Dermis microvascular lymphatic vessel endothelial cell (primary cell): ENCODE measurements at regions not wholly inside any gene's neighbourhood (a gene's known extent, or its start where the extent isn't known, plus 50 kb on each side); places are given as distances from the start of the nearest gene placed in this dataset.
"Not testable (repeated sequence)": the region's sequence is repeated elsewhere in the genome, so short reads cannot be mapped to it uniquely, and the experiment has no call there.

ENCODE experiments used
- DNase-seq, 2 donors: peaks; one replicate each; pipeline versions ENCODE4 v3.0.0 to v3.0.0-alpha.2; 2010; ENCODE audit warnings: low read depth in 2 of 2

DNA sequence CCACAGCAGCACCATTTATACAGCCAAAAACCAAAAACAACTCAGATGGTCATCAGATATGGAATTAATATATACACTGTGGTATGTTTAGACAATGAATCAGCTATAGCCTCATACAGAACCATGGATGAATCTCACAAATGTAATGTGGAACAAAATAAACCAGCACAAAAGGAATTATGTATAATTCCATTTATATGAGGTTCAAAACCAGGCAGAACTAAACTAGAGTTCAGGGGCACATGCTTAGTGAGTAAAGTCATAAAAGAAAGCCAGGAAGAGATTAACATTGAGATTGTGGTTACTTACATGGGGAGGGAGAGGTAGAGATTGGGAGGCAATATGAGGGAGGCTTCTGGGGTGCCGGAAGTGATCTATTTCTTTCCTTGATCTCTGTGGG lies 231.1 kb downstream of the COPRS start:
- DNase-seq, result no peak

DNA sequence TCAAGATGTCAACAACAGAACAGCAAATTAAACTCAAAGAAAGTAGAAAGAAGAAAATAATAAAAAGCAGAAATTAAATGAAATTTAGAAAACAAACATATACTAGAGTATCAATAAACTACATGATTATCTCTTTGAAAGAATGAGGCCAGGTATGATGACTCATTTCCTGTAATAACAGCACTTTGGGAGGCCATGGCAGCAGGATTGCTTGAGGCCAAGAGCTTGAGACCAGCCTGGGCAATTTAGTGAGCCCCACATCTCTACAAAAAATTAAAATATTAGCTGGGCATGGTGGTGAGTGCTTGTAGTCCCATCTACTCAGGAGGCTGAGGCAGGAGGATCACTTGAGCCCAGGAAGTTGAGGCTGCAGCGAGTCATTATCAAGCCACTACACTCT lies 232.5 kb downstream of the RAB11FIP4 start:
- DNase-seq, result no peak

DNA sequence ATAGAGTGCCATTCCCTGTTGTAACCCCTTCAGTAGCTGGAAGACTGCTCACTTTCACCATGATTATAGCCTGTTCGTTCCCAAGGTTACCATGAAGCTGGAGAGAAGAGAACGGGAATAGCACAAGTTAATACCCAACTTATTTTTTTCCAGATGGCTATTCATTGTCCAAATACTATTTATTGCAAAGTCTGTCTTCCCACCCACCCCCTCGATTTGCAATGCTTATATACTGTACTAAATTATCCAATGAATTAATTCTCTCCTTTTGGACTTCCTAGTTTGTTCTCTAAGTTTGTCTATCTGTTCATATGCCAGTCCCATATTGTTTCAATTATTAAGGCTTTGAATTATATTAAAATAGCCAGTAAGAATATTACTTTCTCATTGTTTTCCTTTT lies 231.0 kb downstream of the RAB11FIP4 start:
- DNase-seq, result no peak

DNA sequence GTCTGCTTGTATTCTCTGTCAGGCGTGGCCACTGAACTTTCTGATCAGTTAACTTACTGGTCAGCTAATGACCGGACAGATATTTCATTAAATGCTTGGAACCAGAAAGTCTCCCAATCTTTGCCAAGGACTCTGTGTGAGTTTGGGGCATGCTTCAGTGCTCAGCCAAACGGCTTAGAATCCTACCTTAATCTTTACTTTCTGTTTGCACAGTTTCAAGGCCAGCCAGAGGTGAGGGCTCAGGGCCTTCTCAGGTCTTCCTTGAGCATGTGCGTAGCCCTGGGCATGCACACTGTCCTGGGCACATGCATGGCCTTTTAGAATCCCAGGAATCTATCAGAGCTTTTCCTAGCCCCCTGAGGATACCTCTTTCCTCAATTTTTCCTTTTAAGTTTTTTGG lies 230.1 kb downstream of the RAB11FIP4 start:
- no peak for DNase-seq

DNA sequence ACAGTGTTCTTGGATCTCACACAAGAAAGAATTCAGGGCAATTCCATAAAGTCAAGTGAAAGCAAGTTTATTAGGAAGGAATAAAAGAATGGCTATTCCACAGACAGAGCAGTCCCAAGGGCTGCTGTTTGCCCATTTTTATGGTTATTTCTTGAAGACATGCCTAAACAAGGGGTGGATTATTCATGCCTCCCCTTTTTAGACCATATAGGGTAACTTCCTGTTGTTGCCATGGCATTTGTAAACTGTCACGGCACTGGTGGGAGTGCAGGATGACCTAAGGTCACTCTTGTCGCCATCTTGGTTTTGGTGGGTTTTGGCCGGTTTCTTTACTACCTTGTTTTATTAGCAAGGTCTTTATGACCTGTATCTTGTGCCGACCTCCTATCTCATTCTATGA lies 219.6 kb downstream of the RAB11FIP4 start:
- DNase-seq, result not testable (repeated sequence)

DNA sequence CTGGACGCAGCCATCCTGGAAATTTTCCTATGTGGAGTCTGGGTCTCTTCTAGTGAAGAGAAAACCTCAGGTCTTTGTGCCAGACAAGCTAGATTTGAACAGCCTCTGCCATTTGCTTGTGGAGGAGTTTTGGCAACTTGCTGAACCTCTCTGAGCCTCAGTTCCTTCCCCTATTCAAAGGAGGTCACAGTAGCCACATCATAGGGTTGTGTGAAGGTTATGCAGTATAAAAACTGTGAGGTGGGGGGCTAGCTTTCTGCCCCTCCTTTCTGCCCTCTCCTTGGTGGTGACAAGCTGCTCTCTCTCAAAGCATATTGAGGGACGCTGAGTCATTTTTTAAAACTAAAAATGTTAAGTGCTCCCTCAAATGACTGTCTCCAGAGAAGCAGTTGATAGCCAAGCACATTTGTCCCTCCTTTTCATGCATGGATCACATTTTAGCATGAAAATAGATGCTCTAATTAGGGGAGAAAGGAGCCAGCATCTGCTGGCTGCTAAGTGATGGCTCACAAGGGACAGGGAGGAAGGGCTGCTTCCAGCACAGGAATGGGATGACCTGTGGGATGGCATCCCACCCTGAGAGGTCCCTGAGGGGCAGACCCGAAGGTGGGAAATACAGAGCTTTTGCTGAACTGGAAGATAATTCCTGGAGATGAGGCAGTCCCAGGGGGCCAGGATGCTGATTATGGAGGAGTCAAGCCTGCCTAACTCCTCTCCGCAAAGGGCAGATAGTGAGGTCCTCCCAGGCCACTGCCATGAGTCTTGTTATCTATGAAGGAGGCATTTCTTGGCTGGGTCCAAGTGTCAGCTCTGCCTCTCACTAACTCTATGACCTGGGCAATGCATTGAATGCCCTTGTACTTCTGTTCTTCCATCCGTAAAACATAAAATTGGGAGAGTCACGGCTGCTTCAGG lies 218.8 kb downstream of the RAB11FIP4 start:
- DNase-seq, result no peak

DNA sequence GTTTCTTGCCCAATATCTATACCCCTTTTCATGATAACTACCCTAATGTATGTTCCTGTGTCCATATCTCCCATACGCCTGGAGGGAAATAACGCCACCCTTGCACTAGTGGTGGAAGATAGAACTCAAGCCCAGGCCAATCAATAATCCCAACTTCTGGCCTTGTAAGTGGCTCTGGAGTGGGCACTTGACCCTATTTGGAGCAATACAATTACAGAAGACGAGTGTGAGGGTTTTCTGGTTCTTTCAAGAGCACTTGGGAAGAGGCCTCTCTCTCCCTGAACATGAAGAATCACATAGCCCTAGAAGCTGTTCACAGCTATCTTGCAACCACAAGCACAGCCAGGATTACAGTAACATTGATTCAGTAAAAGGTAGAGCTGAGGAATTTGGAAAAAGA lies 217.9 kb downstream of the RAB11FIP4 start:
- DNase-seq, result no peak

DNA sequence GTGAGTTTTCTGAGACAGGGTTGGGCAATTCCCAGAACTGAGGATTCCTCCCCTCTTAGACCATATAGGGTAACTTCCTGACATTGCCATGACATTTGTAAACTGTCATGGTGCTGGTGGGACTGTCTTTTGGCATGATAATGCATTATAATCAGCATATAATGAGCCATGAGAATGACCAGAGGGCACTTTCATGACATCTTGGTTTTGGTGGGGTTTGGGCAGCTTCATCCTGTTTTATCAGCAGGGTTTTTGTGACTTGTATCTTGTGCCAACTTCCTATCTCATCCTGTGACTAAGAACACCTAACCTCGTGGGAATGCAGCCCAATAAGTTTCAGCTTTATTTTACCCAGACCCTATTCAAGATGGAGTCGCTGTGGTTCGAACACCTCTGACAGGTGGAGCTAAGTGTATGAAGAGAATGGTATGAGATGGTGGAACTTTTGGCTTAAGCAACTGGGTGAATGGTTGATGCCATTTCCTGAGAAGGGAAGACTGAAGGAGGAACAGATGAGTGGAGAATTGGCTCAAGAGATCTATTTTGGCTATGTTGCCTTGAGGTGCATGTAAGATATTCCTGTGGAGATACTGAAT lies 217.3 kb downstream of the RAB11FIP4 start:
- no peak for DNase-seq

DNA sequence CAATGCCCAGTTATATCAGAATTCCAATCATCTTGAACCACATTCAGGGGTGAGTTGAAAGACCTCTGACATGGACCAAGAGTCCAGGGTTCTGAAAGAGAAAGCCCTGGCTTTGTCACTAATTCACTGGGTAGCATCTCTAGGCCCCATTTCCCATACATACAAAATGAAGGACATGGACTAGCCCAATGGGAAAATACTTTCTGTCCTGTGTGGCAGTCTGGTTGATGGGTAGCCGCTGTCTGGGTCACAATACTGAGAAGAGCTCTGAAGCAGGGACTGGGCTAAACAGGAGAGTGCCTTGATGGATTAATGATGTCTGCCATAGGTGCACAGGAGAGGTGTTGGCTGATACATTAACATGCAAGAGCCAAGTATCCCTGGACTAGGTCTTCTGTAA lies 214.3 kb downstream of the RAB11FIP4 start:
- no peak for DNase-seq

DNA sequence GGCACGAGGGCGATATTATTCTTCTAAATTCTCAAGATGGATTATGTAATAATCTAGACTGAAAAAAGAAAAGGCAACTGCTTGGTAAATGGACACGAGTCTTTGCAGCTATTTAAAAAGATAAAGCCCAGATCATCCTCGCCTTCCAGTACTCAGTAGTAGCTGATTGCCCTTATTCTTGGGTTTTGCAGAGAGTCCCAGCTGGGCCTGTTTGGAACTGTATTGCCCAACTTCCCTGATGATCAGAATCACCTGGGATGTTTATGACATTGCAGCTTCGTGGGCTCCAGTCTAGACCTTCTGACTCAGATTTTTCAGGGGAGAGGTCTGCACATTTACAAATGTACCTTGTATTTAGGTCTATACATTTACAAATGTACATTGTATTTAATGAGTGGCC lies 213.5 kb downstream of the RAB11FIP4 start:
- no peak for DNase-seq

DNA sequence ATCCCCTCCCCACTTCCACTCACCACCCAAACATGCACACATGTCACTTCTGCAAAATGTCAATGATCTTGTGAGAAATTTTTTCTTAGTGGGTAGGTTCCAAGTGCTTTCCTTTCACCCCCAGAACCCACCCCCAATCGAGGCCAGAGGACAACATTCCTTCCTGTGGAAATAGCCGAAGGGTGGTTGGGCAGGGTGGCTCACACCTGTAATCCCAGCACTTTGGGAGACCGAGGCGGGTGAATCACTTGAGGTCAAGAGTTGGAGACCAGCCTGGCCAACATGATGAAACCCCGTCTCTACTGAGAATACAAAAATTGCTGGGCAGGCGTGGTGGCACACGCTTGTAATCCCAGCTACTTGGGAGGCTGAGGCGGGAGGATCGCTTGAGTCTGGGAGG lies 208.7 kb downstream of the RAB11FIP4 start:
- DNase-seq, result not testable (repeated sequence)

DNA sequence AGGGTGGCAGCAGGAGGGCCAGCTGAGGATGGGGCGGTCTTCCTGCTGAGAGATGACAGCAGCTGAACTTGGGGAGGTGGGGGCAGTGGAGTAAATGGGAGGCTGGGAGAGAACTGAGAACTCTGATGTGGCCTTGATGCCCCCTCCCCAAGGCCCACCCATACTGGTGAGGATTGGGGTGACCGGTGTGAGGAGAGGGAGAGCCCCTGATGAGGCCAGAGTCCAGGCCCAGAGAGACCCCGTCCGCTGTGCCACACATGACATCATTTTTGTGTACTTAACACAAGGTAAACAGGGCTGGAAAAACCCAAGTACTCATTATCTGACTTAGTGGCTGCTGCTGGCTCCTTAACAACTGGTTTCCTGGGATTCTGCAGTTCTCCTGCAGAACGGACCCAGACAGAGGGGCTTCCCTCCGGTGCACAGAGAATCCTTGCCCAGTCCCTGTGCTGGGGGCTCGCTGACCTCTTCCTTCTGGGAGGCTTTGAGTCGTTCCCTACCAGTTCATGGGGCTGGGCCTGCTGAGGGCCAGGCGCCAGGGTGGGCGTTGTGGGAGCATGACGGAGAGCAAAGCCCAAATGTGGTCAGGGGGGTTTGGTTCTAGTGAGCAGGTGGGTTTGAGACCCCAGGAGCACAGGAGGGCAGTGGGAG lies 207.6 kb downstream of the RAB11FIP4 start:
- no peak for DNase-seq

DNA sequence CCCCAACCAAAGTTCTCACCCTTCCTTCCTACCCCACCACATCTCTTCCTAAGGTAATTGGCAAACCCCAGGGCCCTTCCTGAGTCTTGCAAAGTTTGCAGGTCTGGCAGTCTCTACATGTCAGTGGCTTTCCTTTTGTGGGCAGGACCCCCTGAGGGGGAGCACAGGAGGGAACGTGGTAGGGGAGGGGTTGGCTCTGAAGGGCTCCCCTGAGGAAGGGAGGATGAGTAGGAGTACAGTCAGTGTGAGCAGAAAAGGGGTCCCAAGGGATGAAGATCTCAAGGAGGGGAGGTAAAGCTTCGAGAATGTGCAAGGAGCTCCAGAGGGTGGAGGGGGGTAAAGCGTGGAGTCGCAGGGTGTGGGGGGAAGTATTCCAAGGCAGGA lies 206.9 kb downstream of the RAB11FIP4 start:
- no peak for DNase-seq

DNA sequence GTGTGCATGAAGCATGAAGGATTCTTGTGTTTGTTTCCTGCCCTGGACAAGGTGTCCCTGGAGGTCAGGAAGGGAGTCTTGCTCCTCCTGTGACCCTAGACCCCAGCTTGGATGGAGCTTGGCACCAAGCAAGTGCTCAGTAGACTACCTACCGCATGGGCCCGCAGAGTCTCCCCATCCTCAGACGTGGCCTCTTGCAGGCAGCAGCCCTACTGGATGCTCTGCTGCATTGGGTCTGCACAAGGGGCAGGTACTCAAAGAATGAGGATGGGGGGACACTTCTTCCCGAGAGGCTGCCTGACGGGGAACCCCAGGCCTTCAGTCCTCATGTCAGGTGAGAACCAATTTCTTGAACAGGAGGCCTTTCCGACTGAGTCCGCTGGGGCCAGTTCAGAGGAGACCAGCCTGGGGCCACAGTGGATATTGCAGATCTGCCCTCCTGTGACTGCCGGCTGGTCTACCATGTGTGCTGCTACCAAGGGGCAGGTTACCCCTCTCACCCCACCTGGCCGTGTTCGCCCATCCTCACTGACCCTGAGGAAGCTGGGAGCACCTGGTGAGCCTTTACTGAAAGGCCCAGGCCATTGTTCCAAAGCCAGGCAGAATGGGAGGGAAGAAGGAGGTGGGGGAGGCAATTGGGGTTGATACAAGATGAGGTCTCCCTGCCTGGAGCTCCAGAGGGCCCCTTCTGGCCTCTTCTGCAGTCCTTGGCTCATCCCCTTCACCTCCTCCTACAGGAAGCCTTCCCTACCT lies 206.3 kb downstream of the RAB11FIP4 start:
- no peak for DNase-seq

DNA sequence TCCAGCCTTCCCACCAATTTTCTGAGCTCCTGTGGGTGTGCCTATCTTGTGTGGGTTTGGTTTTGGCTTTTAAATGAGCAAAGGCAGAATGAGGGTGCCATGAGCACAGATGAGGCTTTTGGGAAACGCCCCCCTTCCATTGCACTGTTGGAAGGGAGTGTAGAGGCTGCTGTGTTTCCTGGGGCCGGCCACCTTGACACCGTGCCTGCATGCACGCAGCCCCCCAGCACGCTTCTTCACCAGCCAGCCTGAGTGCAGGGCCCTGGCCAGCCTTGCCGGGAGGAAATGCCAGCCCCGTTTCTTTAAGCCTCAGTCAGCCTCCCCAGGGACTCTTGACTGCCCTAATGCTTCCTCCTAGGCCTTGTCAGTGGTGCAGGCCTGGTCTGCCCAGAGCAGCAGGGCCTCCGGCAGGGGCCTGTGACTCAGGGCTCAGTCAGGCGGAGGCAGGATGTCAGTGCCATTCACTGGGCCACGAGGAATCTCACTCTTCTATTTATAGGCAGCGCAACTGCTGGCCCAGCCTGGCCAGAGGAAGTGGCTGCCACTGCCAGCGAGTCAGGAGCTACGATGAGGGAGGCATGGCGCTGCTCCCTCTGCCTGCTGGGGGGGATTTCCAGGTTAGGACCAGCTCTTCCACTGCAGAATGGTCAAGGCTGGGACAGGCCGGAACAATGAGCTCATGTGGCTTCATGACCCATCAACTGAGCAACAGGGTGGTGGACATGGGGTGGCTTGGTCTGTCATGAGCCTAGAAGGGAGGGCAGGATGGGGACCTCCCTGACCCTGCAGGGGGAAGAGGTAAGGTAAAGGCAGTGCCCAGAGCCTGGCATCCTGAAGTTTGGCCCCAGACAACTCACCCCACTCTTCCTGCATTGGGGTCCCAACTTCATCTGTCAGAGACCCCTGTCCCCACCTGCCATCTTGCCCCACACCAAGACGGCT lies 205.2 kb downstream of the RAB11FIP4 start:
- DNase-seq, result peak; percentile 85 to 97

DNA sequence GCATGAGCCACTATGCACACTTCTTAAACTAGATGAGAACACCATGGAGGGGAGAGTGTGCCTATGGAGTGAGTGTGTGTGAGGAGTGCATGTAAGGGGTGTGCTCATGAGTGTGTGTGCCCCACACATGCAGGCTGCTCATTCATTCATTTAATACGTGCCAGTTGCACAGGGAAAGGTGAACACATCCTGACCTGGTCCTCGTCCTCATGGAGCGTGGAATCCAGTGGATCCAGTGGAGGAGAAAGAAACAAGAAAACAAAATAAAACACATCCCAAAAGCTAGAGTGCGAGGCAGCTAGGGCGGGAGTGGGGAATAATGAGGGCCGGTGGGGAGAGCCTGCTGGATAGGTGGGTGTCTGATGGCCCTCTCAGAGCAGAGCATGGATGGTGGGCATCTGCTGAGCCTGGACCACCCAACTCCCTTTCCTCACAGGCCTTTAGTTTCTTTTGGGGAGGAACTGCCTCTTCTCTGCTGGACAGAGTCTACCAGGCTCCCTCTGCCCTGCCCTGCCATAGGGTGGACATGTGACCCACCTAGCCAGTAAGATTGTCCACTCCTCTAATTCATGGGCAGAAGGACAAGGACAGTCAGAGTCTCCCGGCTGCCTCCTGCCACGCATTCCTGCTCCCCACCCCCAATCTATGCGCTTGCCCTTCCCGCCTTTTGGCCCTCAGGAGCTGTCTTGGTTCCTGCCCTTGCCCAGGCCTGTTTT lies 204.3 kb downstream of the RAB11FIP4 start:
- DNase-seq, result peak in 1 of 2 donors; percentile 14

DNA sequence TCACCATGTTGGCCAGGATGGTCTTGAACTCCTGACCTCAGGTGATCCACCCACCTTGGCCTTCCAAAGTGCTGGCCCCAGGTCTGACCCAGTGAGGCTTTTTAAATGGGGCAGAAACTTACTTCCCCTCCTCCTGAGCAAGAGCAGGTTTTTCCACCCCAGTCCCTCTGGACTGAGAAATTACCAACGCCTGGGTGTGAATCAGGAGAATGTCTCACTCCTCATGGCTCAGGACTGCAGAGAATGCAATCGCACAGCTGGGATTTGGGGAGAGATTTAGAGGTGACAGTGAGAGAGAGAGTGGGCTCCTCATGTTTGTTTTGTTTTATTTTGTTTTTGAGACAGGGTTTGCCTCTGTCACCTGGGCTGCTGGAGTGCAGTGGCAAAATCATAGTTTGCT lies 203.6 kb downstream of the RAB11FIP4 start:
- no peak for DNase-seq

DNA sequence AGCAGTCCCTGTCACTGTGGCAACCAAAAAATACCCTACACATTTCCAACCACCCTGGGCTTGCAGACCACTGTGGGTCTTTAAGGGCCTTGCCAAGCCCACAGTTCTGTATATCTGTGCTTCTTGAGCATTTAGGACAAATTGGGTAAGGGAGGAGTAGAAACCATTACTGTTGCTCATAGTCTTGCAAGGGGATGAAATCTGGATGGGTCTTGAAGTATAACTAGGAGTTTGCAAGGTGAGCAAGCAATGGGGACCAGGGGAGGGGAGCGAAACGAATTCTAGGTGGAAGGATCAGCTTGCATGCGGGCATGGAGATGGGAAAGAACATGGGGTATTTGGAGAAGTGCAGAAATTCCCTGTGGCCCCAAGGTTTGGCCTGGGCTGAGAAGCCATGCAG lies 202.9 kb downstream of the RAB11FIP4 start:
- no peak for DNase-seq

DNA sequence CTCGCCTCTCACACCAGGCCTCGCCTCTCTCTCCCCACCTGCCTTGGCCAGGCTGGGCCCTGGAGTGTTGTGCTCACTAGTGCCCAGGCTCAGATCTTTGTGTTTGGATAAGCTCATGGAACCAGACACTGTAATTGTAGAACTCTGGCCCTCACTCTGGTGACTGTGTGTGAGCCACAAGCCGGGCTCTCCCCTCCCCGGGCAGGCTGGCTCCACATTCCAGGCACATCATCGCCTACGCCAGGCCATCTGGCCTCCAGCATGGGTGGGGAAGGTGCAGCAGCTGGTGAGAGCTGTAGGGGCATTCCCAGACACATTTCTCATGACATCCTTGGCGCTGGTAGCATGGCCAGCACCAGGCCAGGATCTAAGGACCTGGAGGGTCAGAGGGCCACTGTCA lies 202.3 kb downstream of the RAB11FIP4 start:
- no peak for DNase-seq

DNA sequence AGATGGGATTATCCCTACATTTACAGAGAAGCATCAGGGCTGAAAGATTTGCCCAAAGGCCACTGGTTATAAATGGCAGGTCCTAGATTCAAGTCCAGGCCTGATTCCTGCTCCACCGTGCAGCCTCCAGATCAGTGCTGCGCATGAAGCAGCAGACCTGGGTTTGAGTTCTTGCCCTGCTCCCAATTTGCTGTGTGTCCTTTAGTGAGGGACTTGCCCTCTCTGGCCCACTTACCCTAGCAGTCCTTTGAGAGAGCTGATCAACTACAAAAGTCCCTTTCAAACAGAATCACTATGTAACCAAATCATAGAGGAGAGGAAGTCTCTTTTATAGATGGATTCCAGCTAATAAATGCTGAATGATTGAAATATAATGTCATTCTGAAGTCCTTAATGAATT lies 200.4 kb downstream of the RAB11FIP4 start:
- DNase-seq, result no peak
